RWPE1 (cell line): ENCODE measurements at regions not wholly inside any gene's neighbourhood (a gene's known extent, or its start where the extent isn't known, plus 50 kb on each side); places are given as distances from the start of the nearest gene placed in this dataset.

Source experiments
- CTCF ChIA-PET: fragments of 350-600 bp; sonication (Branson Sonifier 250); formaldehyde crosslinking; extraction: SDS; loops from one replicate; lab custom pipeline; 2021; lab: Yijun Ruan, JAX
- POLR2A ChIA-PET: fragments of 400-600 bp; formaldehyde crosslinking; extraction: SDS; loops from one replicate; lab custom pipeline; 2020; ENCODE audit warnings: antibody characterized with exemption; ENCODE audit not compliant: low non-redundant PET; lab: Yijun Ruan, JAX
- DNase-seq: peaks from one replicate; pipeline ENCODE4 v3.0.0; 2012; ENCODE audit warnings: low spot score
- H3K27ac ChIP-seq: fragments of 450-650 bp; 2 replicates; pipeline ENCODE4 v1.5.1; 2017
- CTCF ChIP-seq: fragments of 450-650 bp; conservative IDR thresholded peaks from 2 replicates; pipeline ENCODE4 v1.5.1; 2017; ENCODE audit warnings: low read depth, mild to moderate bottlenecking

- H3K27ac ChIP-seq: no peak overlapping the region
- TF ChIP-seq CTCF: no peak
- POLR2A ChIA-PET: no interaction called here
- no peak for DNase-seq
- CTCF ChIA-PET: interaction anchor here (0.6 to 0.7 kb wide), 2 partner anchors 347 to 1379 kb away, joined by 3 to 5 read pairs; no protein-coding TSS in a partner anchor
Observed at GRCh38 chr13:78907006-78907405, 248.1 kb upstream of the OBI1 start.

GRCh38 chr13:78897200-78897599 is 238.2 kb upstream of the OBI1 start:
- POLR2A ChIA-PET: no interaction called here
- DNase-seq: no peak

GRCh38 chr13:78884571-78884970 is 225.6 kb upstream of the OBI1 start:
- DNase-seq: no peak
- H3K27ac ChIP-seq: no peak overlapping the region
- ChIA-PET CTCF (no interaction called here), POLR2A (no interaction called here)
- TF ChIP-seq CTCF: no peak

More at GRCh38 chr13:78897200-78897599, 238.2 kb upstream of the OBI1 start:
- CTCF ChIA-PET: no interaction called here
- no peak overlapping the region for H3K27ac ChIP-seq
- TF ChIP-seq CTCF: no peak

- H3K27ac ChIP-seq: no peak overlapping the region
- ChIA-PET POLR2A (no interaction called here), CTCF (interaction anchor here (1.1 kb wide), 1 partner anchor 10 kb away, joined by 3 read pairs; no protein-coding TSS in a partner anchor)
- TF ChIP-seq CTCF: no peak
- DNase-seq: no peak
Observed at GRCh38 chr13:78881751-78882150, 222.8 kb upstream of the OBI1 start.

- POLR2A ChIA-PET: no interaction called here
- DNase-seq: no peak
- no peak for TF ChIP-seq CTCF
- H3K27ac ChIP-seq: no peak overlapping the region
- CTCF ChIA-PET: interaction anchor here (1.1 kb wide), 1 partner anchor 11 kb away, joined by 3 read pairs; no protein-coding TSS in a partner anchor
Observed at GRCh38 chr13:78881054-78881453, 222.1 kb upstream of the OBI1 start.

- ChIA-PET CTCF (interaction anchor here (0.6 kb wide), 1 partner anchor 160 kb away, joined by 4 read pairs; no protein-coding TSS in a partner anchor), POLR2A (no interaction called here)
- no peak for DNase-seq
- no peak overlapping the region for H3K27ac ChIP-seq
- no peak for TF ChIP-seq CTCF
Observed at GRCh38 chr13:78876915-78877549, 218.1 kb upstream of the OBI1 start.
